HUES48 (cell line): ENCODE measurements at regions not wholly inside any gene's neighbourhood (a gene's known extent, or its start where the extent isn't known, plus 50 kb on each side); places are given as distances from the start of the nearest gene placed in this dataset.

ENCODE experiments used
- H3K27ac ChIP-seq: one replicate; pipeline ENCODE4 v1.7.0; 2013; ENCODE audit warnings: low read depth, low read length, inconsistent platforms
- H3K27me3 ChIP-seq: 2 replicates; pipeline ENCODE4 v1.6.1; 2013; ENCODE audit warnings: mild to moderate bottlenecking, low read length; ENCODE audit not compliant: control insufficient read depth, insufficient read depth
- H3K36me3 ChIP-seq: 2 replicates; pipeline ENCODE4 v1.6.1; 2013; ENCODE audit warnings: low read length; ENCODE audit not compliant: control insufficient read depth, insufficient read depth
- H3K4me1 ChIP-seq: 2 replicates; pipeline ENCODE4 v1.6.1; 2013; ENCODE audit warnings: mild to moderate bottlenecking, low read length; ENCODE audit not compliant: control insufficient read depth, insufficient read depth
- H3K4me3 ChIP-seq: 2 replicates; pipeline ENCODE4 v1.5.1; 2013; ENCODE audit warnings: mild to moderate bottlenecking, low read depth, low read length
- H3K9ac ChIP-seq: 2 replicates; pipeline ENCODE4 v1.6.1; 2013; ENCODE audit warnings: mild to moderate bottlenecking, low read depth, low read length, moderate library complexity
- H3K9me3 ChIP-seq: 2 replicates; pipeline ENCODE4 v1.6.1; 2013; ENCODE audit warnings: low read length; ENCODE audit not compliant: control insufficient read depth, insufficient read depth

GRCh38 chr2:505941-506340 is 171.3 kb downstream of the TMEM18 start:
- Histone ChIP-seq H3K4me3 (no peak overlapping the region), H3K4me1 (peaks cover 9% of the 10 kb centered on the region), H3K9ac (no peak overlapping the region), H3K9me3 (no peaks in the 10 kb centered on the region), H3K27ac (no peak overlapping the region), H3K27me3 (peaks cover 18% of the 10 kb centered on the region), H3K36me3 (no peaks in the 10 kb centered on the region)

- Histone ChIP-seq H3K36me3 (no peaks in the 10 kb centered on the region), H3K27ac (no peak overlapping the region), H3K4me1 (peaks cover 9% of the 10 kb centered on the region), H3K4me3 (no peak overlapping the region), H3K27me3 (peaks cover 13% of the 10 kb centered on the region), H3K9ac (no peak overlapping the region), H3K9me3 (no peaks in the 10 kb centered on the region)
Measured at GRCh38 chr2:503288-503999, 173.8 kb downstream of the TMEM18 start.

GRCh38 chr2:502831-503230 is 174.4 kb downstream of the TMEM18 start:
- no peak overlapping the region for H3K27ac ChIP-seq
- no peaks in the 10 kb centered on the region for H3K36me3 ChIP-seq
- no peaks in the 10 kb centered on the region for H3K9me3 ChIP-seq
- no peak overlapping the region for H3K9ac ChIP-seq
- H3K4me1 ChIP-seq, result peaks cover 9% of the 10 kb centered on the region
- peaks cover 13% of the 10 kb centered on the region for H3K27me3 ChIP-seq
- no peak overlapping the region for H3K4me3 ChIP-seq

GRCh38 chr2:501667-502066 is 175.5 kb downstream of the TMEM18 start:
- Histone ChIP-seq H3K9me3 (no peaks in the 10 kb centered on the region), H3K36me3 (no peaks in the 10 kb centered on the region), H3K4me1 (peaks cover 9% of the 10 kb centered on the region), H3K27me3 (0 out of 2 replicates have a peak, but pooled peaks cover 1% of the 10 kb centered on the region), H3K9ac (no peak overlapping the region), H3K4me3 (no peak overlapping the region), H3K27ac (no peak overlapping the region)

GRCh38 chr2:501130-501529 is 176.1 kb downstream of the TMEM18 start:
- Histone ChIP-seq H3K9me3 (no peaks in the 10 kb centered on the region), H3K9ac (no peak overlapping the region), H3K36me3 (no peaks in the 10 kb centered on the region), H3K4me1 (peaks cover 5% of the 10 kb centered on the region), H3K27me3 (no peaks in the 10 kb centered on the region), H3K4me3 (no peak overlapping the region), H3K27ac (no peak overlapping the region)

GRCh38 chr2:499726-500125 is 177.5 kb downstream of the TMEM18 start:
- Histone ChIP-seq H3K36me3 (no peaks in the 10 kb centered on the region), H3K9me3 (no peaks in the 10 kb centered on the region), H3K9ac (no peak overlapping the region), H3K4me1 (no peaks in the 10 kb centered on the region), H3K27me3 (no peaks in the 10 kb centered on the region), H3K27ac (no peak overlapping the region), H3K4me3 (no peak overlapping the region)

- Histone ChIP-seq H3K27me3 (no peaks in the 10 kb centered on the region), H3K9me3 (no peaks in the 10 kb centered on the region), H3K4me1 (no peaks in the 10 kb centered on the region), H3K4me3 (no peak overlapping the region), H3K9ac (no peak overlapping the region), H3K27ac (no peak overlapping the region), H3K36me3 (no peaks in the 10 kb centered on the region)
Measured at GRCh38 chr2:498493-499178, 178.6 kb downstream of the TMEM18 start.

- H3K27ac ChIP-seq, result no peak overlapping the region
- no peak overlapping the region for H3K4me3 ChIP-seq
- no peaks in the 10 kb centered on the region for H3K9me3 ChIP-seq
- H3K9ac ChIP-seq, result no peak overlapping the region
- no peaks in the 10 kb centered on the region for H3K4me1 ChIP-seq
- no peaks in the 10 kb centered on the region for H3K27me3 ChIP-seq
- no peaks in the 10 kb centered on the region for H3K36me3 ChIP-seq
Measured at GRCh38 chr2:497770-498492, 179.3 kb downstream of the TMEM18 start.

GRCh38 chr2:496729-497128 is 180.5 kb downstream of the TMEM18 start:
- no peak overlapping the region for H3K9ac ChIP-seq
- H3K4me3 ChIP-seq, result no peak overlapping the region
- H3K9me3 ChIP-seq, result no peaks in the 10 kb centered on the region
- H3K36me3 ChIP-seq, result no peaks in the 10 kb centered on the region
- no peaks in the 10 kb centered on the region for H3K4me1 ChIP-seq
- no peak overlapping the region for H3K27ac ChIP-seq
- H3K27me3 ChIP-seq, result no peaks in the 10 kb centered on the region

GRCh38 chr2:495745-496275 is 181.4 kb downstream of the TMEM18 start:
- no peaks in the 10 kb centered on the region for H3K36me3 ChIP-seq
- H3K9ac ChIP-seq, result no peak overlapping the region
- no peak overlapping the region for H3K4me3 ChIP-seq
- H3K27me3 ChIP-seq, result no peaks in the 10 kb centered on the region
- no peaks in the 10 kb centered on the region for H3K9me3 ChIP-seq
- H3K27ac ChIP-seq, result no peak overlapping the region
- H3K4me1 ChIP-seq, result no peaks in the 10 kb centered on the region

GRCh38 chr2:494853-495252 is 182.4 kb downstream of the TMEM18 start:
- H3K27me3 ChIP-seq, result no peaks in the 10 kb centered on the region
- H3K9me3 ChIP-seq, result no peaks in the 10 kb centered on the region

More at GRCh38 chr2:494853-495252, 182.4 kb downstream of the TMEM18 start:
- Histone ChIP-seq H3K4me3 (no peak overlapping the region), H3K9ac (no peak overlapping the region), H3K36me3 (no peaks in the 10 kb centered on the region), H3K4me1 (no peaks in the 10 kb centered on the region), H3K27ac (no peak overlapping the region)
